ENCODE measurements at regions not wholly inside any gene's neighbourhood (a gene's known extent, or its start where the extent isn't known, plus 50 kb on each side); places are given as distances from the start of the nearest gene placed in this dataset.

GRCh38 chr4:134610172-134610571 lies 408.6 kb upstream of the PABPC4L start:
- no peak for TF ChIP-seq CTCF (IDR thresholded peaks at IDR 0.05; ENCODE audit: extremely low read depth, insufficient read depth, missing control alignments)
- in situ Hi-C loops (cut with MboI; ENCODE audit: low pct_unique_long_range_greater_than_20kb, low sequenced_read_pairs, unreplicated experiment) = no loop called here

GRCh38 chr4:134601706-134602105 lies 400.1 kb upstream of the PABPC4L start:
- no peak for TF ChIP-seq CTCF (IDR thresholded peaks at IDR 0.05; ENCODE audit: extremely low read depth, insufficient read depth, missing control alignments)
- in situ Hi-C loops (cut with MboI; ENCODE audit: low pct_unique_long_range_greater_than_20kb, low sequenced_read_pairs, unreplicated experiment) = no loop called here
- no peak for DNase-seq (ENCODE audit: low spot score)

More at GRCh38 chr4:134610172-134610571, 408.6 kb upstream of the PABPC4L start:
- no peak for DNase-seq (ENCODE audit: low spot score)

GRCh38 chr4:134591326-134591725 lies 389.7 kb upstream of the PABPC4L start:
- in situ Hi-C loops (cut with MboI; ENCODE audit: low pct_unique_long_range_greater_than_20kb, low sequenced_read_pairs, unreplicated experiment) = no loop called here
- TF ChIP-seq CTCF (IDR thresholded peaks at IDR 0.05; ENCODE audit: extremely low read depth, insufficient read depth, missing control alignments) = no peak
- no peak for DNase-seq (ENCODE audit: low spot score)

- DNase-seq (ENCODE audit: low spot score) = no peak
- in situ Hi-C loops (cut with MboI; ENCODE audit: low pct_unique_long_range_greater_than_20kb, low sequenced_read_pairs, unreplicated experiment) = no loop called here
- no peak for TF ChIP-seq CTCF (IDR thresholded peaks at IDR 0.05; ENCODE audit: extremely low read depth, insufficient read depth, missing control alignments)
These were observed 384.4 kb upstream of the PABPC4L start for GRCh38 chr4:134585972-134586371.

GRCh38 chr4:134567461-134567860 lies 365.9 kb upstream of the PABPC4L start:
- no peak for TF ChIP-seq CTCF (IDR thresholded peaks at IDR 0.05; ENCODE audit: extremely low read depth, insufficient read depth, missing control alignments)
- in situ Hi-C loops (cut with MboI; ENCODE audit: low pct_unique_long_range_greater_than_20kb, low sequenced_read_pairs, unreplicated experiment) = no loop called here
- no peak for DNase-seq (ENCODE audit: low spot score)

- in situ Hi-C loops (cut with MboI; ENCODE audit: low pct_unique_long_range_greater_than_20kb, low sequenced_read_pairs, unreplicated experiment) = no loop called here
- DNase-seq (ENCODE audit: low spot score) = no peak
- no peak for TF ChIP-seq CTCF (IDR thresholded peaks at IDR 0.05; ENCODE audit: extremely low read depth, insufficient read depth, missing control alignments)
These were observed 359.1 kb upstream of the PABPC4L start for GRCh38 chr4:134560728-134561127.

GRCh38 chr4:134552063-134552462 lies 350.5 kb upstream of the PABPC4L start:
- no peak for DNase-seq (ENCODE audit: low spot score)
- in situ Hi-C loops (cut with MboI; ENCODE audit: low pct_unique_long_range_greater_than_20kb, low sequenced_read_pairs, unreplicated experiment) = no loop called here
- no peak for TF ChIP-seq CTCF (IDR thresholded peaks at IDR 0.05; ENCODE audit: extremely low read depth, insufficient read depth, missing control alignments)
